Pons (tissue), 1 donor: ENCODE measurements at regions not wholly inside any gene's neighbourhood (a gene's known extent, or its start where the extent isn't known, plus 50 kb on each side); places are given as distances from the start of the nearest gene placed in this dataset.
"Not testable (repeated sequence)": the region's sequence is repeated elsewhere in the genome, so short reads cannot be mapped to it uniquely, and the experiment has no call there.

Experiments used
- DNase-seq: peaks from one replicate; pipeline ENCODE4 v3.0.0-alpha.2; 2016; ENCODE audit warnings: low spot score

DNA sequence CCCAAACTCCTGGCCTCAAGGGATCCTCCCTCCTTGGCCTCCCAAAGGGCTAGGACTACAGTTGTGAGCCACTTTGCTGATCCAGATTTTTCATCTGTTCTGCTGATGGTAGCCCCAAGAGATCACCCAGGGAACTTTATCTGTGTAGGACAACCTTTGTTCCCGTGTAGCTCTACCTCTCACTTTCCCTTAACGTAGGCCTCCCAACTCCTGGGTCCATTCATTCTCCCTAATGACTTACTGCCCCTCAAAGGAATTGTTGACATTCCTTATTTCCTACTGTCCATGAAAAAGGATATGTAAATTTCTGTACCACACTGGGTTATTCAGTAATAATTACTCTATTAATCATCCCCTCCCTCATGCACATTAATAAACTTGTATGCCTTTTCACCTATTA is 51.0 kb upstream of the PHF24 start:
- no peak for DNase-seq

DNA sequence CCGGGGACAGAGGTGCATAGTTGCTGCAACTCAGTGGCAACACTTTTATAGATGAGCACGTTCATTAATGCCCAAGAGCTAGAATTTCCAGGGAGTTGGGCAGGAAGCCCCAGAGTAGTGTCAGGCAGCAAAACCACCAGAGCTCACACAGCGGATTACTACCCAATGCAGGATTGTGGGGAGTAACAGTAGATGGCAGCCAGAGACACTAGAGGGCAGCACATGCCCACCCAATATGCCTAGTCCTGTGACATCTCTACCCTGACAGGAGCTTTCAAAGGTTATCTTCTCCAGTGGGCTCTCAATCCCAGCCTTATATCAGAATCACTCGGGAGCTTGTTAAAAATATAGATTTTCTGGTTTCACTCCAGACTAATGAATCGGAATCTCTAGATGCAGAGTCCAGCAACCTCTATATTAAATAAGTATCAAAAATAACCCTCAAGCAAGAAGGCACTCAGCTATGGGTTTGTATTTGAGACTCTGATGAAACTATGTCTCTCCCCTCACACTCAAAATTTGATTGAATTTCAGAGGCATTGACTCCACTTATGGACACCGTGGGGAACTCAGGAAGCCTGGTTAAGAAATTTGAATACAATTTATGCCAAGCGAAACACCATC is 58.4 kb upstream of the PHF24 start:
- DNase-seq: peak; percentile 93

DNA sequence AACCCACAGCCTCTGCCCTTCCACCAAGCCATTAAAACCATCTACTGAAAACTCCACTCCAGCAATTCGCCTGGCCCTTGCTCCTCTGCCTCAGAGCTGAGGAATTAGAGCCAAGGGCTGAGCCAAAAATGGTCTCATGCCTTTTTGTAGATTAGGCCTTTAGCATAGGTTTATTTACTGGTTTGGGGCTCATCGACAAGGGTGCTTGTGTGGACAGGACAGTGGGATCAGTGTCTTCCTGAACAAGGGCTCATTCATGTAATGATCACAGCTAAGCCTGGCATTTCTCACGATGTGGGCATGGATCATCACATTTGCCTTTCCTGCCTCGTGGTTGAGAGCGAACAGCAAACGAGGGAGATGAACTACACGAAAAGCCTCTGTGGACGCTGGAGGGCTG is 59.2 kb upstream of the PHF24 start:
- peak; percentile 95 for DNase-seq

DNA sequence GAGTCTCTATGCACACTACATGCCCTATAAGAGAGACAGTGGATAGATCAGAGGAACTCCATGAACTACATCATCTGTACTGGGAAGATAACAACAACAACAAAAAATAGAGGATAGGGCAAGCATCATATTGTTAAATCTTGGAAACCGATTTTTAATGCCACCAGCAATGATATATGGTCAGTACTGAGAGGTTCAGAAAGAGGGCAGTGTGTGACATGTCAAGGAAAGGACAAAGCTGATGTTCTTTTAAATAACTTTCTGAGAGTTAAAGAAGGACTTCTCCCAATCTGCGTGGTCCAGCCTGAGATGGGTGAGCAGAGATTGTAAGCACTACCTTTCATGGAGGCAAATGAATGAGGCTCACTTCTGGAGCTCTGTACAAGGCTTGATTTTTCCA is 62.0 kb upstream of the PHF24 start:
- DNase-seq: no peak

GRCh38 chr9:34892886-34893285 is 65.2 kb upstream of the PHF24 start:
- no peak for DNase-seq

GRCh38 chr9:34891386-34891785 is 66.7 kb upstream of the PHF24 start:
- DNase-seq: no peak

DNA sequence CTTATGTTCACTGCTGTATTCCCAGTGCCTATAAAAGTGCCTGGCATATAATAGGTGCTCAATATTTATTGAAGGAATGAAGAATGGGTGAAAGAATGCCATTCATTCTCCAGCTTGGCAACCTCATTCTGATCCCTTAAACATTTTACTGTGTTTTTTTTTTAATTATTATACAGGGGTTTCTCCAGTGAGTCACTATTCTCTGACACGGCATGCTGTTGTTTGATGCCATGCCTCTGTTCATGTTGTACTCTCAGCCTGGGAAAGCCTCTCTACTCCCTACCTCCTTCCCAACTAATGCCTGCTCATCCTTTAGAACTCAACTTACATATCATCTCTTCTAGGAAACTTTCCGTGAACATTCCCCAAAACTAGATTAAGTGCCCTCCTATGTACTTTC is 70.2 kb upstream of the PHF24 start:
- DNase-seq: no peak

- no peak for DNase-seq
Observed at GRCh38 chr9:34884747-34885189, 73.3 kb upstream of the PHF24 start.

GRCh38 chr9:34876096-34876495 is 82.0 kb upstream of the PHF24 start:
- DNase-seq: no peak

GRCh38 chr9:34869390-34869789 is 88.7 kb upstream of the PHF24 start:
- DNase-seq: peak; percentile 9

- DNase-seq: peak; percentile 14
Observed at GRCh38 chr9:34866614-34867013, 91.5 kb upstream of the PHF24 start.

GRCh38 chr9:34863426-34863825 is 94.7 kb upstream of the PHF24 start:
- DNase-seq: no peak

GRCh38 chr9:34862836-34863235 is 95.2 kb upstream of the PHF24 start:
- peak; percentile 37 for DNase-seq

GRCh38 chr9:34862043-34862442 is 96.0 kb upstream of the PHF24 start:
- peak; percentile 73 for DNase-seq

- not testable (repeated sequence) for DNase-seq
Observed at GRCh38 chr9:34855016-34855415, 103.1 kb upstream of the PHF24 start.

DNA sequence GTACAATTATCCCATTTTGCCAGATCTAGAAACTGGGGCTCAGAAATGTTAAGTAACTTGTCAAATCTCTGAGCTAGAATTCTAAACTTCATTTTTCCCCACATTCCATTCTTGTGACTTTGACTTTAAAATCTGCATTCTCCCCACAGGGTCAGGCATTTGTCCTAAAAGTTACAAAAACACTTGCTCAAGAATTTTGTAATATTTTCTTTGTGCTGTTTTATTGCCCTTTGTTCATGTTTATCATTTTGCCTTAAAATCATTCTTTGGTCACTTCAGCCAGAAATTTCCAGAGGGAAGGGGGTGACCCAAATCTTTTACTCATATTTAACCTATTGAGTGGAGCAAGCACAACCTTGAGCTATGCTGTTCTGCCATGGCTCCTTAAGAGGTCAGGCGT is 120.1 kb upstream of the CCL21 start:
- DNase-seq: no peak

DNA sequence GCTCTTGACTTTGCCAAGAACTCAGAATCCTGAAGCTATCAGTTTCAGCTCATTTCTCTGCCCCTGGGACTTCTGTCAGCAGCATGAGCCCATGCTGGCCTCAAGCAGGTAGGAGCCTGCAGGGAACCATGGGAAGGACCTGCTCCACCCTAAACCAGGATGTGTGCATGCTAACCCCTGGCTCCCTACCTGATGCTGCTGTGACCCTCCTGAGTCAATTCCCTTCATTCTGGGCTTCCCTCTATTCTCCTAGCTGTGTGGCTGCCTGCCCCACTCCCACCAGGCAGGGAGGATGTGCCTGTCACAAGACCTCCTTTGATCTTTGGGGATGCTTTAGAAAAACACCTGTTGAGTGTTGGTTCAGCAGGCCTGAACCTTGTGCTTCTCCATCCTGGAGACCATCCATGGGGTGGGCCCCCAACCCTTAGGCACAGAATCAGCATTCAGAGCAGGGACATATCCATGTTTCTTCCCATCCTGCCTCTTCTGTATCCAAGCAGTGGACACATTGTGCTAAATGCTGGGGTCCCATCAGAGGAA is 117.1 kb upstream of the CCL21 start:
- DNase-seq: no peak

DNA sequence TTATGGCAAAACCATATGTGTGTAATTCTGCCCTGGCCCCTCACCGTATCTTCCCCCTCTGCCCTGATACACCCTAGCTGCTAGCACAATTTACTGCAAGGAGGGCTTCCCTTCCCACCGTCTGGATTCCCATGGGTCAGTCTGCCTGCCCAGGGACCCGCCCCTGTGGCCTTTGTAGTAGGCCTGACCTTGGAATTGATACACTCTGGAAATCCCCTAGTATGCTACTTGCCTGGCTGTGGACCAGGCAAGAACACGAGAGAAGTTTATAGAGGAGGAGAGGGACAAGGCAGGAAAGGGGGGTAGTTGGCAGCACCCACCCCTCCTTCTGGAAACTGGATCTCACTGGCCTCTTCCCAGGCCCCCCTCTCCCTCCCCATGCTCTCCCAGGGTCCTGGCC is 115.8 kb upstream of the CCL21 start:
- no peak for DNase-seq

- no peak for DNase-seq
Observed at GRCh38 chr9:34823778-34824177, 113.8 kb upstream of the CCL21 start.

GRCh38 chr9:34810187-34810524 is 100.2 kb upstream of the CCL21 start:
- no peak for DNase-seq

- DNase-seq: no peak
Observed at GRCh38 chr9:34809504-34810186, 99.7 kb upstream of the CCL21 start.

- DNase-seq: no peak
Observed at GRCh38 chr9:34802916-34803315, 93.0 kb upstream of the CCL21 start.

- no peak for DNase-seq
Observed at GRCh38 chr9:34797367-34797766, 87.4 kb upstream of the CCL21 start.

DNA sequence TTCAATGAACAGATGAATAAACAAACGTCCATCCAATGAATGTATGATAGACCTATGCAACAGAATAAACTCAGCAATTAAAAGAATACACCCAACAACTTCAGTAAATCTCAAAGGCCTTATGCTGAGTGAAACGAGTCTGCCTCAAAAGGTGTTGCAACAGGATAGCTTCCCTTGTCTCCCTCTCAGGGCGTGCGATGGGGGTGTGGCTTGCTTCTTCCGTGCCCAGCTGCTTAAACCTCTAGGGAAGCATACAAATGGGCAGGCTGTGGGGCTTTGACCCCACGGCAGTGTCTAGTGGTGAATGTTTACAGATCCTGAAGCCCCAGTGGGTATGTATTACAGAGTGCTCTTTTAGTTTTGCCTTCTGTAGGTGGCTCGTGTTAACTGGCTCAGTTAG is 87.0 kb upstream of the CCL21 start:
- DNase-seq: no peak
